HCT116 (cell line): ENCODE measurements at regions not wholly inside any gene's neighbourhood (a gene's known extent, or its start where the extent isn't known, plus 50 kb on each side); places are given as distances from the start of the nearest gene placed in this dataset.

Experiments
- ATAC-seq: fragments of 200-7000 bp; cut with Tn5 transposase; 2 replicates; pipeline ENCODE4 v1.9.1; 2020; ENCODE audit warnings: mild to moderate bottlenecking, moderate library complexity
- BruUV-seq: library from RNA; stranded (reverse); fragments of 400-500 nt; replicated peaks from 2 replicates; lab custom pipeline; 2021; lab: Mats Ljungman, UMichigan
- CTCF ChIA-PET: fragments of 300-600 bp; sonication (Branson Sonifier 250); formaldehyde crosslinking; loops from one replicate; lab custom pipeline; 2021; ENCODE audit warnings: antibody characterized with exemption; lab: Charles Lee
- POLR2A ChIA-PET: fragments of 300-600, 350-600 bp; sonication (Branson Sonifier 250); formaldehyde crosslinking; loops from one replicate; lab custom pipeline; 2021; ENCODE audit warnings: antibody characterized with exemption; lab: Charles Lee
- RAD21 ChIA-PET, 2 experiments: fragments of 300-600 bp; sonication (Branson Sonifier 250); formaldehyde crosslinking; loops; one replicate each; lab custom pipeline; 2023; ENCODE audit warnings: low total read pairs in 2 of 2; ENCODE audit not compliant: uncharacterized antibody in 2 of 2, unreplicated experiment in 2 of 2, low non-redundant PET in 1 of 2; lab: Charles Lee
- DNase-seq: peaks from one replicate; pipeline ENCODE4 v3.0.0-alpha.2; 2010; ENCODE audit warnings: low read depth, low spot score
- H2AFZ ChIP-seq: fragments of 200-600 bp; shearing (Covaris generic), sonication (generic); 2 replicates; pipeline ENCODE4 v1.6.1; 2017; ENCODE audit warnings: low read depth, mixed run types, mixed read lengths, antibody characterized with exemption, low read length; ENCODE audit not compliant: poor library complexity, severe bottlenecking
- H3K27ac ChIP-seq: 2 replicates; pipeline ENCODE4 v1.5.1; 2012; ENCODE audit warnings: low read depth, low read length
- H3K27me3 ChIP-seq: fragments of 200-600 bp; sonication (generic); 2 replicates; pipeline ENCODE4 v1.6.1; 2016; ENCODE audit warnings: mixed run types, low read length, mixed read lengths; ENCODE audit not compliant: insufficient read depth
- H3K36me3 ChIP-seq, 2 experiments: fragments of 200-500 bp in 1 of 2; fragments of 200-600 bp in 1 of 2; sonication (Bioruptor generic) in 1 of 2; sonication (generic) in 1 of 2; 2 replicates each; pipeline versions ENCODE4 v1.5.1 to v1.6.1; 2014 to 2016; ENCODE audit warnings: low read length in 2 of 2, inconsistent platforms in 1 of 2, mixed read lengths in 1 of 2, mixed run types in 1 of 2; ENCODE audit not compliant: insufficient read depth in 2 of 2, control insufficient read depth in 1 of 2
- H3K4me1 ChIP-seq, 2 experiments: fragments of 200-600 bp in 1 of 2; sonication (generic) in 1 of 2; 2 replicates each; pipeline versions ENCODE4 v1.5.1 to v1.6.1; 2012 to 2017; ENCODE audit warnings: low read length in 2 of 2, inconsistent platforms in 1 of 2, mild to moderate bottlenecking in 1 of 2, mixed read lengths in 1 of 2, mixed run types in 1 of 2, moderate library complexity in 1 of 2; ENCODE audit not compliant: insufficient read depth in 2 of 2, control insufficient read depth in 1 of 2
- H3K4me2 ChIP-seq: fragments of 200-600 bp; sonication (generic); 2 replicates; pipeline ENCODE4 v1.6.1; 2017; ENCODE audit warnings: mixed run types, low read length, mixed read lengths
- H3K4me3 ChIP-seq, 2 experiments: fragments of 200-600 bp in 1 of 2; sonication (generic) in 1 of 2; replicated peaks in 1 of 2; 2 replicates each; pipeline ENCODE4 v1.5.1; 2011 to 2016; ENCODE audit warnings: low read length in 2 of 2, control low read depth in 1 of 2, low read depth in 1 of 2, mild to moderate bottlenecking in 1 of 2, mixed read lengths in 1 of 2, mixed run types in 1 of 2
- H3K79me2 ChIP-seq: fragments of 200-600 bp; sonication (generic); 2 replicates; pipeline ENCODE4 v1.6.1; 2017; ENCODE audit warnings: mild to moderate bottlenecking, mixed run types, low read length, moderate library complexity, mixed read lengths; ENCODE audit not compliant: insufficient read depth
- H3K9ac ChIP-seq: fragments of 200-600 bp; sonication (generic); 2 replicates; pipeline ENCODE4 v1.6.1; 2016; ENCODE audit warnings: low read length, mixed read lengths
- H3K9me2 ChIP-seq: fragments of 200-600 bp; sonication (generic), shearing (Covaris generic); 2 replicates; pipeline ENCODE4 v1.6.1; 2017; ENCODE audit warnings: mixed run types, mild to moderate bottlenecking, moderate library complexity; ENCODE audit not compliant: insufficient read depth
- H3K9me3 ChIP-seq, 2 experiments: fragments of 200-500 bp in 1 of 2; fragments of 200-600 bp in 1 of 2; sonication (Bioruptor generic) in 1 of 2; sonication (generic) in 1 of 2; 2 replicates each; pipeline ENCODE4 v1.6.1; 2014 to 2017; ENCODE audit warnings: low read length in 2 of 2, mixed read lengths in 2 of 2, inconsistent platforms in 1 of 2, low read depth in 1 of 2, mild to moderate bottlenecking in 1 of 2, mixed run types in 1 of 2, moderate library complexity in 1 of 2; ENCODE audit not compliant: control insufficient read depth in 1 of 2, insufficient read depth in 1 of 2
- H4K20me1 ChIP-seq: fragments of 200-600 bp; sonication (generic), shearing (Covaris generic); 2 replicates; pipeline ENCODE4 v1.6.1; 2017; ENCODE audit warnings: mixed run types, mild to moderate bottlenecking, moderate library complexity; ENCODE audit not compliant: insufficient read depth
- EGR1 ChIP-seq: IDR thresholded peaks from 2 replicates; pipeline ENCODE4 v1.6.1; 2012; ENCODE audit warnings: low read depth
- ELF1 ChIP-seq: IDR thresholded peaks from 2 replicates; pipeline ENCODE4 v1.6.1; 2012; ENCODE audit warnings: low read depth, borderline replicate concordance
- EZH2 ChIP-seq: fragments of 200-600 bp; sonication (generic); IDR thresholded peaks from 2 replicates; pipeline ENCODE4 v1.6.1; 2017; ENCODE audit warnings: antibody characterized with exemption, mixed run types
- POLR2A ChIP-seq: IDR thresholded peaks from 2 replicates; pipeline ENCODE4 v1.7.0; 2011; ENCODE audit warnings: borderline replicate concordance; ENCODE audit not compliant: insufficient read depth, insufficient read length; ENCODE audit errors: extremely low read depth
- POLR2AphosphoS5 ChIP-seq: IDR thresholded peaks from 2 replicates; pipeline ENCODE4 v1.6.1; 2011; ENCODE audit warnings: mild to moderate bottlenecking, low read depth, low read length, moderate library complexity
- RAD21 ChIP-seq: IDR thresholded peaks from 2 replicates; pipeline ENCODE4 v1.6.1; 2012; ENCODE audit warnings: low read depth, mild to moderate bottlenecking
- SIN3A ChIP-seq: IDR thresholded peaks from 2 replicates; pipeline ENCODE4 v1.6.1; 2012; ENCODE audit warnings: low read depth
- SP1 ChIP-seq: IDR thresholded peaks from 2 replicates; pipeline ENCODE4 v1.6.1; 2012; ENCODE audit warnings: low read depth
- SRF ChIP-seq: IDR thresholded peaks from 2 replicates; pipeline ENCODE4 v1.6.1; 2012; ENCODE audit warnings: low read depth
- TCF7L2 ChIP-seq: IDR thresholded peaks from 2 replicates; pipeline ENCODE4 v1.7.0; 2011; ENCODE audit warnings: borderline replicate concordance, inconsistent platforms; ENCODE audit not compliant: insufficient read depth, insufficient read length; ENCODE audit errors: extremely low read depth
- YY1 ChIP-seq: IDR thresholded peaks from 2 replicates; pipeline ENCODE4 v1.6.1; 2011; ENCODE audit warnings: low read length, low read depth, moderate library complexity, mild to moderate bottlenecking; ENCODE audit not compliant: insufficient replicate concordance; ENCODE audit errors: extremely low read depth
- ZNF274 ChIP-seq: fragments of 200-500 bp; sonication (Bioruptor generic); IDR thresholded peaks from 2 replicates; pipeline ENCODE4 v1.6.1; 2014; ENCODE audit warnings: mild to moderate bottlenecking, low read depth, low read length, inconsistent platforms
- intact Hi-C: fragments of 100-400 bp; cut with micrococcal nuclease; formaldehyde crosslinking; loops from 2 replicates; pipeline ENCODE4 v1.10.0; 2022
- TF ChIP-seq, protein P1 (sequence below), 3 experiments: fragments of 200-600 bp in 1 of 3; sonication (generic) in 1 of 3; IDR thresholded peaks in 2 of 3; conservative IDR thresholded peaks in 1 of 3; 2 replicates each; pipeline ENCODE4 v1.5.1; 2012 to 2017; ENCODE audit warnings: low read depth in 2 of 3, low read length in 2 of 3, antibody characterized with exemption in 1 of 3, borderline replicate concordance in 1 of 3, control low read depth in 1 of 3, mild to moderate bottlenecking in 1 of 3, mixed read lengths in 1 of 3, mixed run types in 1 of 3, moderate library complexity in 1 of 3; ENCODE audit not compliant: insufficient read depth in 1 of 3
- TF ChIP-seq, protein P2 (sequence below): IDR thresholded peaks from 2 replicates; pipeline ENCODE4 v1.6.1; 2011; ENCODE audit warnings: mild to moderate bottlenecking, low read length, moderate library complexity; ENCODE audit not compliant: insufficient replicate concordance; ENCODE audit errors: extremely low read depth

DNA sequence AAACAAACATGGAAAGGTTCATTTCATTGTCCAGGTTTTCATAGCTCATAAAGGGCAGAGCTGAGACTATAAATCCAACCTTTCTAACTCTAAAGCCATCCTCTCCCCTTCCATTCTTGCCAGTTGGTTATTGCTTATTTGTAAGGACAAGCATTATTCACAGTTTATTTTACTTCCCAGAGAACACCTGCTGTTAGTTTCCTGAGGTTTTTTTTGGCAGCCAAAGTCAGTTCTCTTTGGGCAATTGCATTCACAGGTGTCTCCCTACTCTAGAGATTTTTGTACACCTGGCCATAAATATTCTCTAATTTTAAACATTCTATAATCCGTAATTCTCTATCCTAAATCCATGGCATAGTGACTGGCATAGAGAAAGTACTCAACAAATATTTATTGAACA lies 87.3 kb upstream of the SPHKAP start:
- Histone ChIP-seq H3K9me3 (no peaks in the 10 kb centered on the region), H2AFZ (no peak overlapping the region), H3K4me2 (no peak overlapping the region), H3K4me3 (no peak overlapping the region), H4K20me1 (no peaks in the 10 kb centered on the region), H3K79me2 (no peaks in the 10 kb centered on the region), H3K9me2 (no peaks in the 10 kb centered on the region), H3K9ac (no peak overlapping the region), H3K36me3 (no peaks in the 10 kb centered on the region), H3K27ac (no peak overlapping the region), H3K4me1 (no peaks in the 10 kb centered on the region), H3K27me3 (no peaks in the 10 kb centered on the region)
- intact Hi-C loops = no loop called here
- DNase-seq (no peak), ATAC-seq (no peak)
- no TSS peak for BruUV-seq
- ChIA-PET RAD21 (no interaction called here), POLR2A (no interaction called here), CTCF (no interaction called here)
- no peak for TF ChIP-seq RAD21
- no peak for TF ChIP-seq YY1
- no peak for TF ChIP-seq ELF1
- no peak for TF ChIP-seq SRF
- no peak for TF ChIP-seq POLR2AphosphoS5
- TF ChIP-seq, protein P1, sequence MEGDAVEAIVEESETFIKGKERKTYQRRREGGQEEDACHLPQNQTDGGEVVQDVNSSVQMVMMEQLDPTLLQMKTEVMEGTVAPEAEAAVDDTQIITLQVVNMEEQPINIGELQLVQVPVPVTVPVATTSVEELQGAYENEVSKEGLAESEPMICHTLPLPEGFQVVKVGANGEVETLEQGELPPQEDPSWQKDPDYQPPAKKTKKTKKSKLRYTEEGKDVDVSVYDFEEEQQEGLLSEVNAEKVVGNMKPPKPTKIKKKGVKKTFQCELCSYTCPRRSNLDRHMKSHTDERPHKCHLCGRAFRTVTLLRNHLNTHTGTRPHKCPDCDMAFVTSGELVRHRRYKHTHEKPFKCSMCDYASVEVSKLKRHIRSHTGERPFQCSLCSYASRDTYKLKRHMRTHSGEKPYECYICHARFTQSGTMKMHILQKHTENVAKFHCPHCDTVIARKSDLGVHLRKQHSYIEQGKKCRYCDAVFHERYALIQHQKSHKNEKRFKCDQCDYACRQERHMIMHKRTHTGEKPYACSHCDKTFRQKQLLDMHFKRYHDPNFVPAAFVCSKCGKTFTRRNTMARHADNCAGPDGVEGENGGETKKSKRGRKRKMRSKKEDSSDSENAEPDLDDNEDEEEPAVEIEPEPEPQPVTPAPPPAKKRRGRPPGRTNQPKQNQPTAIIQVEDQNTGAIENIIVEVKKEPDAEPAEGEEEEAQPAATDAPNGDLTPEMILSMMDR (IDR thresholded peaks at IDR 0.05 in 2 of 3, conservative IDR thresholded peaks at IDR 0.05 in 1 of 3; ENCODE audit: borderline replicate concordance in 1 of 3, insufficient read depth in 1 of 3, low read depth in 2 of 3, low read length in 2 of 3) = no peak

DNA sequence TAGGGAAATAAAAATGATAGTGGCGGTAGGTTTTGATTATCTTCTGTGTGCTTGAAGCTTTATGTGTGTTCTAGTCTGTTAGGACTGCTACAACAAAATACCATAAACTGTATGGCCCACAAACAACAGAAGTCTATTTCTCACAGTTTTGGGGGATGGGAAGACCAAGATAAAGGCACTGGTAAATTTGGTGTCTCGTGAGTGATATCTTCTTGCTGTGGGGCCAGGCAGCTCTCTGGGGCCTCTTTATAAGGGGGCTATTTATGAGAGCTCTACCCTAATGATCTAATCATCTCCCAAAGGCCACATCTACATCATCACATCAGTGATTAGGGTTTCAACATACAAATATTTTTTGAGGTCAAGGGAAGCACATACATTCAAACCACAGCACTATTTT lies 86.8 kb upstream of the SPHKAP start:
- no peaks in the 10 kb centered on the region for H3K4me1 ChIP-seq
- no TSS peak for BruUV-seq
- H2AFZ ChIP-seq = no peak overlapping the region
- H3K9me3 ChIP-seq = no peaks in the 10 kb centered on the region
- ATAC-seq (no peak), DNase-seq (no peak)
- no peaks in the 10 kb centered on the region for H4K20me1 ChIP-seq
- H3K9ac ChIP-seq = no peak overlapping the region
- no peak overlapping the region for H3K4me3 ChIP-seq
- ChIA-PET CTCF (no interaction called here), RAD21 (no interaction called here), POLR2A (no interaction called here)
- no peaks in the 10 kb centered on the region for H3K79me2 ChIP-seq
- no peak overlapping the region for H3K27ac ChIP-seq
- H3K27me3 ChIP-seq = no peaks in the 10 kb centered on the region
- H3K36me3 ChIP-seq = no peaks in the 10 kb centered on the region
- no peak overlapping the region for H3K4me2 ChIP-seq
- no peaks in the 10 kb centered on the region for H3K9me2 ChIP-seq
- intact Hi-C loops = no loop called here
- TF ChIP-seq POLR2A = no peak
- TF ChIP-seq TCF7L2 = no peak
- no peak for TF ChIP-seq SP1
- TF ChIP-seq, protein P2, sequence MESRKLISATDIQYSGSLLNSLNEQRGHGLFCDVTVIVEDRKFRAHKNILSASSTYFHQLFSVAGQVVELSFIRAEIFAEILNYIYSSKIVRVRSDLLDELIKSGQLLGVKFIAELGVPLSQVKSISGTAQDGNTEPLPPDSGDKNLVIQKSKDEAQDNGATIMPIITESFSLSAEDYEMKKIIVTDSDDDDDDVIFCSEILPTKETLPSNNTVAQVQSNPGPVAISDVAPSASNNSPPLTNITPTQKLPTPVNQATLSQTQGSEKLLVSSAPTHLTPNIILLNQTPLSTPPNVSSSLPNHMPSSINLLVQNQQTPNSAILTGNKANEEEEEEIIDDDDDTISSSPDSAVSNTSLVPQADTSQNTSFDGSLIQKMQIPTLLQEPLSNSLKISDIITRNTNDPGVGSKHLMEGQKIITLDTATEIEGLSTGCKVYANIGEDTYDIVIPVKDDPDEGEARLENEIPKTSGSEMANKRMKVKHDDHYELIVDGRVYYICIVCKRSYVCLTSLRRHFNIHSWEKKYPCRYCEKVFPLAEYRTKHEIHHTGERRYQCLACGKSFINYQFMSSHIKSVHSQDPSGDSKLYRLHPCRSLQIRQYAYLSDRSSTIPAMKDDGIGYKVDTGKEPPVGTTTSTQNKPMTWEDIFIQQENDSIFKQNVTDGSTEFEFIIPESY = no peak
- no peak for TF ChIP-seq RAD21
- TF ChIP-seq EZH2 = no peak
- no peak for TF ChIP-seq ZNF274
- TF ChIP-seq, protein P1 (IDR thresholded peaks at IDR 0.05 in 2 of 3, conservative IDR thresholded peaks at IDR 0.05 in 1 of 3; ENCODE audit: borderline replicate concordance in 1 of 3, insufficient read depth in 1 of 3, low read depth in 2 of 3, low read length in 2 of 3) = no peak
- no peak for TF ChIP-seq SIN3A
- no peak for TF ChIP-seq EGR1
